Activated B cell treated with CpG ODN at 0.5 μM for 24 hours (primary cell): ENCODE measurements at regions not wholly inside any gene's neighbourhood (a gene's known extent, or its start where the extent isn't known, plus 50 kb on each side); places are given as distances from the start of the nearest gene placed in this dataset.

Experiments used
- ATAC-seq: fragments of 200-7000 bp; cut with Tn5 transposase; one replicate; pipeline ENCODE4 v1.10.0; 2021; ENCODE audit warnings: low read depth, mild to moderate bottlenecking, moderate library complexity
- CTCF ChIA-PET: fragments of 350-600 bp; sonication (Branson Sonifier 250); formaldehyde crosslinking; loops from one replicate; lab custom pipeline; 2021; ENCODE audit warnings: antibody characterized with exemption; lab: Charles Lee
- POLR2A ChIA-PET: fragments of 350-600 bp; sonication (Branson Sonifier 250); formaldehyde crosslinking; loops from one replicate; lab custom pipeline; 2021; ENCODE audit warnings: antibody characterized with exemption; lab: Charles Lee
- DNase-seq: peaks from one replicate; pipeline ENCODE4 v3.0.0; 2022
- H3K27ac Mint-ChIP-seq: one replicate; pipeline ENCODE4 v1.8.0; 2020; ENCODE audit warnings: mixed read lengths
- H3K27me3 Mint-ChIP-seq: one replicate; pipeline ENCODE4 v1.8.0; 2021; ENCODE audit warnings: mixed read lengths
- H3K36me3 Mint-ChIP-seq: one replicate; pipeline ENCODE4 v1.8.0; 2021; ENCODE audit warnings: low read depth, mixed read lengths
- H3K4me1 Mint-ChIP-seq: one replicate; pipeline ENCODE4 v1.8.0; 2021; ENCODE audit warnings: mixed read lengths
- H3K4me3 Mint-ChIP-seq: one replicate; pipeline ENCODE4 v1.8.0; 2020; ENCODE audit warnings: mild to moderate bottlenecking, mixed read lengths
- H3K9me3 Mint-ChIP-seq: one replicate; pipeline ENCODE4 v1.8.0; 2020; ENCODE audit warnings: mixed read lengths
- CTCF ChIP-seq: fragments of 200-600 bp; IDR thresholded peaks from one replicate; pipeline ENCODE4 v1.8.0; 2022; ENCODE audit warnings: antibody characterized with exemption, mild to moderate bottlenecking
- intact Hi-C: fragments of 100-400 bp; cut with micrococcal nuclease; formaldehyde crosslinking; loops from one replicate; pipeline ENCODE4 v1.15.1; 2024

GRCh38 chr2:221817878-221818277, 245.8 kb upstream of the EPHA4 start:
- Mint-ChIP-seq H3K4me1 (no peaks in the 10 kb centered on the region), H3K9me3 (no peaks in the 10 kb centered on the region), H3K36me3 (no peaks in the 10 kb centered on the region), H3K27ac (no peak overlapping the region), H3K27me3 (peaks cover 2% of the 10 kb centered on the region), H3K4me3 (no peak overlapping the region)
- no peak for TF ChIP-seq CTCF
- DNase-seq, result no peak
- intact Hi-C loops, result no loop called here
- ChIA-PET CTCF (no interaction called here), POLR2A (no interaction called here)
- no peak for ATAC-seq

GRCh38 chr2:221817052-221817451, 244.9 kb upstream of the EPHA4 start:
- ChIA-PET CTCF (no interaction called here), POLR2A (no interaction called here)
- TF ChIP-seq CTCF, result no peak
- H3K36me3 Mint-ChIP-seq, result no peaks in the 10 kb centered on the region
- no peak for DNase-seq
- H3K4me3 Mint-ChIP-seq, result no peak overlapping the region
- ATAC-seq, result no peak
- no peaks in the 10 kb centered on the region for H3K9me3 Mint-ChIP-seq
- H3K27ac Mint-ChIP-seq, result no peak overlapping the region
- H3K4me1 Mint-ChIP-seq, result no peaks in the 10 kb centered on the region
- intact Hi-C loops, result no loop called here
- H3K27me3 Mint-ChIP-seq, result peaks cover 2% of the 10 kb centered on the region

DNA sequence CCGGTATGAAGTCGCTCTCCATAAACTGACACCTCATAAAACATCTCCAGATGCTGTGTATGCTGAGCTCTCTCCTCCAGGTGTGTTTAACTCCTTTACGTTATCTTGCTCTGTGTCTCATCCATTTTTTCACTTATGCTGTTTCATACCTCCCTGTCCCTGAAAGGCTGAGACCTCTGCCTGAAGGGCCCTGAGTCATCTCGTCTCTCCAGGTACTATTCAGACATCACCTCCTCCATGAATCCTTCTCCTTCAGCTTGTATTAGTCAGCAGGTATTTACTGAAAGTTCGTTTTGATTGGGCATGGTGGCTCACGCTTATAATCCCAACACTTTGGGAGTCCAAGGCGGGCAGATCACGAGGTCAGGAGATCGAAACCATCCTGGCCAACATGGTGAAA, 244.5 kb upstream of the EPHA4 start:
- intact Hi-C loops, result no loop called here
- Mint-ChIP-seq H3K27me3 (peaks cover 2% of the 10 kb centered on the region), H3K9me3 (no peaks in the 10 kb centered on the region), H3K27ac (no peak overlapping the region), H3K4me1 (no peaks in the 10 kb centered on the region), H3K4me3 (no peak overlapping the region), H3K36me3 (no peaks in the 10 kb centered on the region)
- ChIA-PET POLR2A (no interaction called here), CTCF (no interaction called here)
- no peak for DNase-seq
- ATAC-seq, result no peak
- no peak for TF ChIP-seq CTCF

- no peak overlapping the region for H3K27ac Mint-ChIP-seq
- no peaks in the 10 kb centered on the region for H3K36me3 Mint-ChIP-seq
- POLR2A ChIA-PET, result no interaction called here
- DNase-seq (no peak), ATAC-seq (no peak)
- CTCF ChIA-PET, result no interaction called here
- no peak for TF ChIP-seq CTCF
- no peaks in the 10 kb centered on the region for H3K4me1 Mint-ChIP-seq
- intact Hi-C loops, result no loop called here
- no peaks in the 10 kb centered on the region for H3K9me3 Mint-ChIP-seq
- no peak overlapping the region for H3K4me3 Mint-ChIP-seq
- no peaks in the 10 kb centered on the region for H3K27me3 Mint-ChIP-seq
Measured at GRCh38 chr2:221810650-221811049, 238.5 kb upstream of the EPHA4 start.

DNA sequence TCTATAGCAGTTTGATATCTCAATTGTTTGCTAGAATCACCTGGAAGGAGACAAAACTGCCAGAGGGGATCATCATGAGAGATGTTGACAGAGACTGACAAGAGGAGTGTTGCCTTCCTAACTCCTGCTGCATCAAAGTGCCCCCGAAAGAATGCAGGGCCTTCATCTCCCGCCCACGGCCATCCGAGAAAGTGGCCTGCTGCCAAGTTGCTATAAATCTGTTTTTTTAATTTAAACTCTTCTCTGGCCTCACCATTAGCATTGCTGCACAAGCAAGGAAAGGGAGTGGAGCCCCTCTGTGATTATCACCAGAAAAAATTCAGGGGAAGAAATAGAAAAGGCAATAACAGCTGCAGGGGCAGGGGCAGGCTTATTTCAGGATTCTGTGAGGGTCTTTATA, 238.1 kb upstream of the EPHA4 start:
- CTCF ChIA-PET, result no interaction called here
- Mint-ChIP-seq H3K9me3 (no peaks in the 10 kb centered on the region), H3K4me1 (no peaks in the 10 kb centered on the region), H3K36me3 (no peaks in the 10 kb centered on the region), H3K4me3 (no peak overlapping the region), H3K27me3 (no peaks in the 10 kb centered on the region), H3K27ac (no peak overlapping the region)
- ATAC-seq (no peak), DNase-seq (no peak)
- TF ChIP-seq CTCF, result no peak
- intact Hi-C loops, result no loop called here
- POLR2A ChIA-PET, result no interaction called here
